D721Med (cell line): ENCODE measurements at regions not wholly inside any gene's neighbourhood (a gene's known extent, or its start where the extent isn't known, plus 50 kb on each side); places are given as distances from the start of the nearest gene placed in this dataset.

ENCODE experiments used
- DNase-seq: peaks from one replicate; pipeline ENCODE4 v3.0.0; 2011; ENCODE audit warnings: low spot score; ENCODE audit not compliant: insufficient read length
- FAIRE-seq: peaks from 2 replicates; lab custom pipeline; 2011; peaks lifted over from hg19 to GRCh38; lab: Jason Lieb, UNC
- TF ChIP-seq, protein P1 (sequence below): IDR thresholded peaks from 2 replicates; pipeline ENCODE4 v1.5.1; 2012; ENCODE audit warnings: mild to moderate bottlenecking, control low read depth; ENCODE audit not compliant: insufficient read depth; ENCODE audit errors: missing control alignments

DNA sequence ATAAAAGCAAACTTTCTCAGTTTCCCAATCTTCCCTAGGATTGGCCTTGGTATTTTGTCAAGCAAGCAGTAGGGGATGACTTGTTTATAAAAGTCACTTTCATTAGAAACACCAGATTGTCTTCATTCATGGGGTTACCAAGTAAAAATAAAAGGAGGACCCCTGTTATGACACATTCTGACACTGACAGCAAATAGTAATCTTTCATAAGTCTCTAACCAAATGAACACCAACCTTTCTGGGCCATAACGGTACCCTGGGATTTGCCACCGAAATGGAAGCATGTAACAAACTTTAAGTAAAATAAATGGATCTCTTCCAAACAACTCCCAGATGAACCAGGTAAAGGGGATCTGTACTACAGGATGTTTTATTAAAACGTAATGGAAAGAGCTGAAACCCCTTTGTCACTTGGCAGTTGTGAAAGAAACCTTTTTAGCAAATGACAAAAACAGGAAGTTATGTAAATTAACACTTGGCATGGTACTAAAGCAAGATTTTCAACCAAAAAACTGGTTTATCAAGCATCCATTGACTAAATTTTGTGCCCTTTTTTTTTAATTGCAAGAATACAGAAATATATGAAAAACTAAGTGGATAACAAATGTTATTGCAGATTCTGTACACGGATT is 335.6 kb downstream of the RBM26 start:
- DNase-seq = no peak
- no peak for FAIRE-seq
- TF ChIP-seq, protein P1, sequence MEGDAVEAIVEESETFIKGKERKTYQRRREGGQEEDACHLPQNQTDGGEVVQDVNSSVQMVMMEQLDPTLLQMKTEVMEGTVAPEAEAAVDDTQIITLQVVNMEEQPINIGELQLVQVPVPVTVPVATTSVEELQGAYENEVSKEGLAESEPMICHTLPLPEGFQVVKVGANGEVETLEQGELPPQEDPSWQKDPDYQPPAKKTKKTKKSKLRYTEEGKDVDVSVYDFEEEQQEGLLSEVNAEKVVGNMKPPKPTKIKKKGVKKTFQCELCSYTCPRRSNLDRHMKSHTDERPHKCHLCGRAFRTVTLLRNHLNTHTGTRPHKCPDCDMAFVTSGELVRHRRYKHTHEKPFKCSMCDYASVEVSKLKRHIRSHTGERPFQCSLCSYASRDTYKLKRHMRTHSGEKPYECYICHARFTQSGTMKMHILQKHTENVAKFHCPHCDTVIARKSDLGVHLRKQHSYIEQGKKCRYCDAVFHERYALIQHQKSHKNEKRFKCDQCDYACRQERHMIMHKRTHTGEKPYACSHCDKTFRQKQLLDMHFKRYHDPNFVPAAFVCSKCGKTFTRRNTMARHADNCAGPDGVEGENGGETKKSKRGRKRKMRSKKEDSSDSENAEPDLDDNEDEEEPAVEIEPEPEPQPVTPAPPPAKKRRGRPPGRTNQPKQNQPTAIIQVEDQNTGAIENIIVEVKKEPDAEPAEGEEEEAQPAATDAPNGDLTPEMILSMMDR = no peak

DNA sequence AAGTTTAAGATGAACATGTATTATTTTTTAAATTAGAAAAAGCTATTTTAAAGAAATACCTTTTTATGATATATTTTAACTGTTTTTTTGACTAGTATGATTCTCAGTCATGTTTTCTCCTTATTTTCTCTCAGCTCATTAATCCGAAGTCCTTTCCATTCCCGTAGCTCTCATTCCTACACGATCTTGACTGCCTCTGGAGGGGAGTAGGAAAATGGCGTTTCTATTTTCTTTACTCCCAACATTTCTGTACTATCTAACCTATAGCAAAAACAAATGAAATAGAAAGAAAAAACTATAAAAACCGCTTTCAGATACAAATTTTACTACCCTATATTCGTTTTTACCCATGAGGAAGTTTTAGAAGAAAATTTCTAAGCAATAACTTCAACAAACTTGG is 343.8 kb downstream of the RBM26 start:
- TF ChIP-seq, protein P1 = no peak
- FAIRE-seq = no peak
- no peak for DNase-seq

DNA sequence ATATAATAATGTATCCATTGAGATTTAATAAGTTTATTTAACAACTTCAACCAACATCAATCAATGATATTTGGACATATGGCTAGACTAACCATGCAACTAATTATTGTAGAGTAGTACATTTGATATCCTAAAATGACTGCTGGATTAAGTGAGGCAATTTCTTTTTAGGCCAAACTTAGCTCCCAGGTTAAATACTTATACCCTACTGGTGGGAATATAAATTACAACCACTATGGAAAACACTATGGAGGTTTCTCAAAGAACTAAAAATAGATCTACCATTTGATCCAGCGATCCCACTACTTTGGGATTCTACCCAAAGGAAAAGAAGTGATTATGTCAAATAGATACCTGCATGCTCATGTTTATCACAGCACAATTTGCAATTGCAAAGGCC is 345.8 kb downstream of the RBM26 start:
- no peak for FAIRE-seq
- DNase-seq = no peak
- TF ChIP-seq, protein P1 = no peak

DNA sequence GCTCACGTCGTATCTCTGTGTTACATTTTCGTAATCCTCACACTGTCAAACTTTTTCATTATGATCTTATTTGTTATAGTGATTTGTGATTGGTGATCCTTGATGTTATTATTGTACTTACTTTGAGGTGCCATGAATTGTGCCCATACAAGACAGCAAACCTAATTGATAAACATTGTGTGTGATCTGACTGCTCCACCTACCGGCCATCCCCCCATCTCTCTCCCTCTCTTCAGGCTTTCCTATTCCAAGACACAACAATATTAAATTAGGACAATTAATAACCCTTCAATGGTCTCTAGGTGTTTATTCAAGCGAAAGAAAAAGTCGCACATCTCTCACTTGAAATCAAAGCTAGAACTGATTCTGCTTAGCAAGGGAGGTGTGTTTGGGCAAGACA is 349.3 kb downstream of the RBM26 start:
- TF ChIP-seq, protein P1 = no peak
- FAIRE-seq (no peak), DNase-seq (no peak)

DNA sequence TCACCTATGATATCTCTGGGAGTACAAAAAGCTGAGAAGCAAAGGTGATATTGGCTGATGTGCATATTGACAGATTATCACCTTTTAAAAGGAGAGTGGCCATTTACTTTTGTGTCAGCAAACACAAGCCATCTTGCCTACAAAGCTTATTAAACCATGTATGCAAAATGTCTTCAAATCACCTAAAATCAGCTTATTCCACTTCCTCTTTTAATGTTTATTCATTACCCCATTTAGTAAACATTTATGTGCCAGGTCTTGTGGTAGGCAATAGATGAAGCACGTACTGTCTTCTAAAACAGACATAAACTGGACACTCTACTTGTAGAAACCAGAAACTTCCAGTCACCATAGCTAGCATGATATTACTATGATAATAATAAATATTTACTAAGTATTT is 354.6 kb downstream of the RBM26 start:
- FAIRE-seq = no peak

DNA sequence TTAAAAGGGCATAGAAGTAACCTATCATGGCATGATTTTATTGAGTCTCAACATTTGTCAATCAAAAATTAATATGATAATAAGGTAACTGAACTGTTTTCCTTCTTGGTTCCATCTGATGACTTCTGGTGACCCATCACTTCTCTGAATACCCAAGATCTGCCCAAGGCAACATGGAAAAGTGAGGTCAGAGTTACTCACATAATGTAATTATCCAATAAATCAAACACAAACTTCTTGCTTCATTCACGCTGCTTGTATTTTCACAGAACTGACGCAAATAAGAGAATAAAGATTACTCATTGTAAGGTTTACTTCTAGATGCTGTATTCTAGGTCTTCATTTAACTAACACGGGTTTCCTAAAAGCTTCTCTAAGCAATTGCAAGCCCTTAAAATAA is 361.6 kb downstream of the RBM26 start:
- TF ChIP-seq, protein P1 = no peak
- no peak for FAIRE-seq
- DNase-seq = no peak

More for the DNA sequence above, 354.6 kb downstream of the RBM26 start:
- TF ChIP-seq, protein P1 = no peak
- DNase-seq = no peak

DNA sequence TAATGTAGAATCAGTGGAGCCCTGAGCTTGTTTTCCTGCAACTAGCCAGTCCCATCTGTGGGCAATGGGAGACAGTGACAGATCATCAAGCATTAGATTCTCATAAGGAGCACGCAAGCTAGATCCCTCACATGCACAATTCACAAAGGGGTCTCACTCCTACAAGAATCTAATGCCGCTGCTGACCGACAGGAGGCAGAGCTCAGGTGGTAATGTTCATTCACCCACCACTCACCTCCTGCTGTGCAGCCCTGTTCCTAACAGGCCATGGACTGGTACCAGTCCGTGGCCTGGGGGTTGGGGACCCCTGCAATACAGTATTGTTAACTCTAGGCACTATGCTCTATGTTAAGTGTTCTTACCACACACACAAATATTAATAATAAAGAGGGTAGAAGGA is 362.8 kb downstream of the RBM26 start:
- FAIRE-seq (no peak), DNase-seq (no peak)
- TF ChIP-seq, protein P1 = no peak
